Keratinocyte (primary cell): ENCODE measurements at regions not wholly inside any gene's neighbourhood (a gene's known extent, or its start where the extent isn't known, plus 50 kb on each side); places are given as distances from the start of the nearest gene placed in this dataset.

Source experiments
- EZH2 ChIP-seq: IDR thresholded peaks from one replicate; pipeline ENCODE4 v1.6.1; 2012; ENCODE audit warnings: inconsistent platforms, mild to moderate bottlenecking, low read length, moderate library complexity
- TF ChIP-seq, protein P1 (sequence below), 3 experiments: IDR thresholded peaks in 1 of 3; conservative IDR thresholded peaks in 1 of 3; optimal IDR thresholded peaks in 1 of 3; 2 replicates in 2 of 3; 3 replicates in 1 of 3; pipeline versions ENCODE3 to v1.5.1; 2011; ENCODE audit warnings: low read length in 3 of 3, mild to moderate bottlenecking in 3 of 3, moderate library complexity in 2 of 3, control low read depth in 1 of 3, inconsistent platforms in 1 of 3; ENCODE audit not compliant: insufficient read depth in 2 of 3; ENCODE audit errors: extremely low read depth in 1 of 3

- TF ChIP-seq, protein P1, sequence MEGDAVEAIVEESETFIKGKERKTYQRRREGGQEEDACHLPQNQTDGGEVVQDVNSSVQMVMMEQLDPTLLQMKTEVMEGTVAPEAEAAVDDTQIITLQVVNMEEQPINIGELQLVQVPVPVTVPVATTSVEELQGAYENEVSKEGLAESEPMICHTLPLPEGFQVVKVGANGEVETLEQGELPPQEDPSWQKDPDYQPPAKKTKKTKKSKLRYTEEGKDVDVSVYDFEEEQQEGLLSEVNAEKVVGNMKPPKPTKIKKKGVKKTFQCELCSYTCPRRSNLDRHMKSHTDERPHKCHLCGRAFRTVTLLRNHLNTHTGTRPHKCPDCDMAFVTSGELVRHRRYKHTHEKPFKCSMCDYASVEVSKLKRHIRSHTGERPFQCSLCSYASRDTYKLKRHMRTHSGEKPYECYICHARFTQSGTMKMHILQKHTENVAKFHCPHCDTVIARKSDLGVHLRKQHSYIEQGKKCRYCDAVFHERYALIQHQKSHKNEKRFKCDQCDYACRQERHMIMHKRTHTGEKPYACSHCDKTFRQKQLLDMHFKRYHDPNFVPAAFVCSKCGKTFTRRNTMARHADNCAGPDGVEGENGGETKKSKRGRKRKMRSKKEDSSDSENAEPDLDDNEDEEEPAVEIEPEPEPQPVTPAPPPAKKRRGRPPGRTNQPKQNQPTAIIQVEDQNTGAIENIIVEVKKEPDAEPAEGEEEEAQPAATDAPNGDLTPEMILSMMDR (optimal IDR thresholded peaks at IDR 0.05 in 1 of 3, IDR thresholded peaks at IDR 0.05 in 1 of 3, conservative IDR thresholded peaks at IDR 0.05 in 1 of 3; ENCODE audit: extremely low read depth in 1 of 3, insufficient read depth in 2 of 3, low read length in 3 of 3): no peak
- TF ChIP-seq EZH2: no peak
Measured at GRCh38 chr3:76824658-76825240, 215.2 kb upstream of the ROBO2 start.
